SH-SY5Y (cell line): ENCODE measurements at regions not wholly inside any gene's neighbourhood (a gene's known extent, or its start where the extent isn't known, plus 50 kb on each side); places are given as distances from the start of the nearest gene placed in this dataset.

ENCODE experiments used
- GATA2 ChIP-seq: IDR thresholded peaks from 2 replicates; pipeline ENCODE4 v1.6.1; 2011; ENCODE audit warnings: mild to moderate bottlenecking, low read depth, low read length
- GATA3 ChIP-seq: IDR thresholded peaks from 2 replicates; pipeline ENCODE4 v1.6.1; 2011; ENCODE audit warnings: low read depth, mild to moderate bottlenecking, low read length, moderate library complexity

- TF ChIP-seq GATA3 (no peak), GATA2 (no peak)
Observed at GRCh38 chrX:4197971-4198370, 484.5 kb upstream of the PRKX start.
